ENCODE measurements at regions not wholly inside any gene's neighbourhood (a gene's known extent, or its start where the extent isn't known, plus 50 kb on each side); places are given as distances from the start of the nearest gene placed in this dataset.

DNA sequence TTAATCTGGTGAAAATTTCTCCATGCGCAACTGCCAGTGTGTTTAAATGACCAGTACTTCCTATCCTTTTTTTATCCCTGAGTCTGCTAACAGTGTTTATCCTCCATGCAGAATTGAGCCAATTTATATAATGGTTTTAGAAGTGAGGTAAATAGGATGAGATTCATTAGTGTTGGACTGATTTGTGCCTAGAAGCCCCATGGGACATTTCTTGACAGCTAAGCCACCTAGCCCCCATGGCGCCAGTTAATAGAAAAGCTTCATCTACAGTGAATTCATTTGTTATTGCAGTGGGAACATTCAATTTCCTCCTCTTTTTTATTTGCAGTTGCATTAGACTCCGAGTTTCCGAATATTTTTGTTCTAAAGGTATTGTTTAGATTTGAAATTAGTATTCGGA, 175.6 kb downstream of the ARL6IP6 start:
- TF ChIP-seq, protein P1, sequence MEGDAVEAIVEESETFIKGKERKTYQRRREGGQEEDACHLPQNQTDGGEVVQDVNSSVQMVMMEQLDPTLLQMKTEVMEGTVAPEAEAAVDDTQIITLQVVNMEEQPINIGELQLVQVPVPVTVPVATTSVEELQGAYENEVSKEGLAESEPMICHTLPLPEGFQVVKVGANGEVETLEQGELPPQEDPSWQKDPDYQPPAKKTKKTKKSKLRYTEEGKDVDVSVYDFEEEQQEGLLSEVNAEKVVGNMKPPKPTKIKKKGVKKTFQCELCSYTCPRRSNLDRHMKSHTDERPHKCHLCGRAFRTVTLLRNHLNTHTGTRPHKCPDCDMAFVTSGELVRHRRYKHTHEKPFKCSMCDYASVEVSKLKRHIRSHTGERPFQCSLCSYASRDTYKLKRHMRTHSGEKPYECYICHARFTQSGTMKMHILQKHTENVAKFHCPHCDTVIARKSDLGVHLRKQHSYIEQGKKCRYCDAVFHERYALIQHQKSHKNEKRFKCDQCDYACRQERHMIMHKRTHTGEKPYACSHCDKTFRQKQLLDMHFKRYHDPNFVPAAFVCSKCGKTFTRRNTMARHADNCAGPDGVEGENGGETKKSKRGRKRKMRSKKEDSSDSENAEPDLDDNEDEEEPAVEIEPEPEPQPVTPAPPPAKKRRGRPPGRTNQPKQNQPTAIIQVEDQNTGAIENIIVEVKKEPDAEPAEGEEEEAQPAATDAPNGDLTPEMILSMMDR (IDR thresholded peaks at IDR 0.05 in 4 of 5, conservative IDR thresholded peaks at IDR 0.05 in 1 of 5) = no peak
- no peak for TF ChIP-seq POLR2A (IDR thresholded peaks at IDR 0.05)
